Astrocyte (in vitro differentiated cells and primary cell): ENCODE measurements at regions not wholly inside any gene's neighbourhood (a gene's known extent, or its start where the extent isn't known, plus 50 kb on each side); places are given as distances from the start of the nearest gene placed in this dataset.

Source experiments
- DNase-seq: peaks from one replicate; pipeline ENCODE4 v3.0.0-alpha.2; 2010; ENCODE audit warnings: low read depth
- FAIRE-seq: peaks from 2 replicates; lab custom pipeline; 2011; peaks lifted over from hg19 to GRCh38; lab: Jason Lieb, UNC
- H2AFZ ChIP-seq: 2 replicates; pipeline ENCODE4 v1.6.0; 2012; ENCODE audit warnings: low read depth, low read length, inconsistent platforms
- H3K27ac ChIP-seq: 2 replicates; pipeline ENCODE4 v1.5.1; 2011; ENCODE audit warnings: low read depth, low read length, inconsistent platforms
- H3K27me3 ChIP-seq: 2 replicates; pipeline ENCODE4 v1.6.0; 2011; ENCODE audit warnings: low read length, inconsistent platforms; ENCODE audit not compliant: insufficient read depth
- H3K36me3 ChIP-seq: 2 replicates; pipeline ENCODE4 v1.5.1; 2011; ENCODE audit warnings: low read length, inconsistent platforms; ENCODE audit not compliant: insufficient read depth
- H3K4me1 ChIP-seq: 2 replicates; pipeline ENCODE4 v1.5.1; 2011; ENCODE audit warnings: low read length, inconsistent platforms; ENCODE audit not compliant: insufficient read depth
- H3K4me2 ChIP-seq: 2 replicates; pipeline ENCODE4 v1.6.0; 2012; ENCODE audit warnings: low read length, inconsistent platforms
- H3K4me3 ChIP-seq: 2 replicates; pipeline ENCODE4 v1.5.1; 2011; ENCODE audit warnings: low read depth, mild to moderate bottlenecking, low read length, inconsistent platforms; ENCODE audit not compliant: insufficient read depth
- H3K79me2 ChIP-seq: 2 replicates; pipeline ENCODE4 v1.6.0; 2012; ENCODE audit warnings: mild to moderate bottlenecking, low read length, inconsistent platforms; ENCODE audit not compliant: insufficient read depth
- H3K9ac ChIP-seq: 2 replicates; pipeline ENCODE4 v1.6.0; 2012; ENCODE audit warnings: mild to moderate bottlenecking, low read length, inconsistent platforms
- H3K9me3 ChIP-seq: 2 replicates; pipeline ENCODE4 v1.5.1; 2012; ENCODE audit warnings: low read depth, mild to moderate bottlenecking, low read length, inconsistent platforms; ENCODE audit not compliant: insufficient read depth
- H4K20me1 ChIP-seq: 2 replicates; pipeline ENCODE4 v1.6.0; 2012; ENCODE audit warnings: low read length, inconsistent platforms; ENCODE audit not compliant: insufficient read depth
- H3K27ac Mint-ChIP-seq: one replicate; pipeline ENCODE4 v1.8.0; 2021; ENCODE audit warnings: mild to moderate bottlenecking, mixed read lengths; ENCODE audit not compliant: unreplicated experiment
- H3K27me3 Mint-ChIP-seq: one replicate; pipeline ENCODE4 v1.8.0; 2021; ENCODE audit warnings: low read depth, mixed read lengths; ENCODE audit not compliant: unreplicated experiment
- H3K36me3 Mint-ChIP-seq: one replicate; pipeline ENCODE4 v1.8.0; 2021; ENCODE audit warnings: low read depth, mixed read lengths; ENCODE audit not compliant: unreplicated experiment
- H3K4me1 Mint-ChIP-seq: one replicate; pipeline ENCODE4 v1.8.0; 2021; ENCODE audit warnings: low read depth, mixed read lengths; ENCODE audit not compliant: unreplicated experiment
- H3K4me3 Mint-ChIP-seq: one replicate; pipeline ENCODE4 v1.8.0; 2021; ENCODE audit warnings: mild to moderate bottlenecking, moderate library complexity, mixed read lengths; ENCODE audit not compliant: unreplicated experiment
- H3K9me3 Mint-ChIP-seq: one replicate; pipeline ENCODE4 v1.8.0; 2021; ENCODE audit warnings: mild to moderate bottlenecking, mixed read lengths; ENCODE audit not compliant: unreplicated experiment
- EZH2 ChIP-seq: IDR thresholded peaks from 2 replicates; pipeline ENCODE4 v1.6.1; 2012; ENCODE audit warnings: mild to moderate bottlenecking, low read length, inconsistent platforms; ENCODE audit not compliant: insufficient read depth
- TF ChIP-seq, protein P1 (sequence below): IDR thresholded peaks from 2 replicates; pipeline ENCODE4 v1.5.1; 2011; ENCODE audit warnings: low read depth, mild to moderate bottlenecking, inconsistent platforms, low read length, moderate library complexity; ENCODE audit not compliant: insufficient read depth

DNA sequence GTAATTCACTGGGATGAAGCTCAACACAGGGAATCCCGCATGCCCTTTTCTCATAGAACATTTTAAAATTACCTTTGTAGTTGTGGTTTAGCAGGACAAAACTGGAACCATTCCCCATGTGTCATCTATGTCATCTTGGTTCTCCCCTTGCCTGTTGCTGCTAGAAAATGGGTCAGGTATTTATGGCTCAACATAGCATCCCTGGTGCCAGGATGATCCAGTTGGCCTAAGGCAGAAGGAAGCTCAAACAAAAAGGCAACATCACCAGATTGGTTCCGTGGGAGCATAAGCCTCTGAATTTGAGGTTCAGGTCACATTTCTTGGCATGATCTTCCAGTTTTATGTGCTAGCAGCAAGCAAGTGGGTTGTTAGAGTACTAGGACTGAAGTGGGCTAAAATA, 552.6 kb upstream of the BOD1L1 start:
- no peak overlapping the region for H3K27ac Mint-ChIP-seq
- no peak overlapping the region for H3K27ac ChIP-seq
- no peak overlapping the region for H3K4me2 ChIP-seq
- no peaks in the 10 kb centered on the region for H3K27me3 Mint-ChIP-seq
- no peak for FAIRE-seq
- peaks cover 18% of the 10 kb centered on the region for H3K4me1 Mint-ChIP-seq
- no peaks in the 10 kb centered on the region for H3K9me3 Mint-ChIP-seq
- no peak overlapping the region for H2AFZ ChIP-seq
- no peak for DNase-seq
- H3K36me3 Mint-ChIP-seq: no peaks in the 10 kb centered on the region
- no peaks in the 10 kb centered on the region for H3K9me3 ChIP-seq
- no peak overlapping the region for H3K4me3 ChIP-seq
- no peaks in the 10 kb centered on the region for H3K79me2 ChIP-seq
- TF ChIP-seq EZH2: no peak
- TF ChIP-seq, protein P1, sequence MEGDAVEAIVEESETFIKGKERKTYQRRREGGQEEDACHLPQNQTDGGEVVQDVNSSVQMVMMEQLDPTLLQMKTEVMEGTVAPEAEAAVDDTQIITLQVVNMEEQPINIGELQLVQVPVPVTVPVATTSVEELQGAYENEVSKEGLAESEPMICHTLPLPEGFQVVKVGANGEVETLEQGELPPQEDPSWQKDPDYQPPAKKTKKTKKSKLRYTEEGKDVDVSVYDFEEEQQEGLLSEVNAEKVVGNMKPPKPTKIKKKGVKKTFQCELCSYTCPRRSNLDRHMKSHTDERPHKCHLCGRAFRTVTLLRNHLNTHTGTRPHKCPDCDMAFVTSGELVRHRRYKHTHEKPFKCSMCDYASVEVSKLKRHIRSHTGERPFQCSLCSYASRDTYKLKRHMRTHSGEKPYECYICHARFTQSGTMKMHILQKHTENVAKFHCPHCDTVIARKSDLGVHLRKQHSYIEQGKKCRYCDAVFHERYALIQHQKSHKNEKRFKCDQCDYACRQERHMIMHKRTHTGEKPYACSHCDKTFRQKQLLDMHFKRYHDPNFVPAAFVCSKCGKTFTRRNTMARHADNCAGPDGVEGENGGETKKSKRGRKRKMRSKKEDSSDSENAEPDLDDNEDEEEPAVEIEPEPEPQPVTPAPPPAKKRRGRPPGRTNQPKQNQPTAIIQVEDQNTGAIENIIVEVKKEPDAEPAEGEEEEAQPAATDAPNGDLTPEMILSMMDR: no peak
- H4K20me1 ChIP-seq: no peaks in the 10 kb centered on the region
- H3K27me3 ChIP-seq: no peaks in the 10 kb centered on the region
- no peak overlapping the region for H3K9ac ChIP-seq
- no peak overlapping the region for H3K4me3 Mint-ChIP-seq
- no peaks in the 10 kb centered on the region for H3K36me3 ChIP-seq
- H3K4me1 ChIP-seq: peaks cover 14% of the 10 kb centered on the region

- H3K36me3 ChIP-seq: no peaks in the 10 kb centered on the region
- H3K79me2 ChIP-seq: no peaks in the 10 kb centered on the region
- DNase-seq: peak; percentile 17
- no peaks in the 10 kb centered on the region for H4K20me1 ChIP-seq
- no peaks in the 10 kb centered on the region for H3K27me3 ChIP-seq
- no peaks in the 10 kb centered on the region for H3K9me3 ChIP-seq
- TF ChIP-seq EZH2: no peak
- TF ChIP-seq, protein P1: no peak
- no peaks in the 10 kb centered on the region for H3K9me3 Mint-ChIP-seq
- H3K4me1 Mint-ChIP-seq: peaks cover 18% of the 10 kb centered on the region
- H3K36me3 Mint-ChIP-seq: no peaks in the 10 kb centered on the region
- H3K27ac Mint-ChIP-seq: peak overlapping the region; percentile 67
- peak overlapping the region; percentile 70 for H3K4me2 ChIP-seq
- no peak overlapping the region for H3K9ac ChIP-seq
- peaks cover 14% of the 10 kb centered on the region for H3K4me1 ChIP-seq
- H2AFZ ChIP-seq: no peak overlapping the region
- no peak overlapping the region for H3K4me3 ChIP-seq
- H3K27ac ChIP-seq: no peak overlapping the region
- peak; percentile 55 for FAIRE-seq
- no peaks in the 10 kb centered on the region for H3K27me3 Mint-ChIP-seq
- no peak overlapping the region for H3K4me3 Mint-ChIP-seq
These were observed 553.6 kb upstream of the BOD1L1 start for GRCh38 chr4:14180983-14181601.

GRCh38 chr4:14182148-14182547, 554.6 kb upstream of the BOD1L1 start:
- FAIRE-seq (no peak), DNase-seq (no peak)
- Mint-ChIP-seq H3K27me3 (no peaks in the 10 kb centered on the region), H3K36me3 (no peaks in the 10 kb centered on the region), H3K9me3 (no peaks in the 10 kb centered on the region), H3K27ac (no peak overlapping the region), H3K4me1 (peaks cover 18% of the 10 kb centered on the region), H3K4me3 (no peak overlapping the region)
- TF ChIP-seq, protein P1: no peak
- TF ChIP-seq EZH2: no peak
- H3K79me2 ChIP-seq: no peaks in the 10 kb centered on the region
- no peaks in the 10 kb centered on the region for H3K27me3 ChIP-seq
- H2AFZ ChIP-seq: no peak overlapping the region
- H4K20me1 ChIP-seq: no peaks in the 10 kb centered on the region
- peaks cover 14% of the 10 kb centered on the region for H3K4me1 ChIP-seq
- no peaks in the 10 kb centered on the region for H3K9me3 ChIP-seq
- H3K9ac ChIP-seq: no peak overlapping the region
- H3K36me3 ChIP-seq: no peaks in the 10 kb centered on the region
- no peak overlapping the region for H3K4me3 ChIP-seq
- no peak overlapping the region for H3K4me2 ChIP-seq
- H3K27ac ChIP-seq: no peak overlapping the region
